ENCODE measurements at regions not wholly inside any gene's neighbourhood (a gene's known extent, or its start where the extent isn't known, plus 50 kb on each side); places are given as distances from the start of the nearest gene placed in this dataset.
"Not testable (repeated sequence)": the region's sequence is repeated elsewhere in the genome, so short reads cannot be mapped to it uniquely, and the experiment has no call there.

GRCh38 chr7:49618028-49618427, 155.4 kb upstream of the VWC2 start:
- DNase-seq = no peak

GRCh38 chr7:49623943-49624342, 149.5 kb upstream of the VWC2 start:
- no peak for DNase-seq

- DNase-seq = no peak
Observed at GRCh38 chr7:49624611-49625010, 148.8 kb upstream of the VWC2 start.

- DNase-seq = no peak
Observed at GRCh38 chr7:49630513-49630912, 142.9 kb upstream of the VWC2 start.

GRCh38 chr7:49631071-49631815, 142.2 kb upstream of the VWC2 start:
- DNase-seq = no peak

- DNase-seq = no peak
Observed at GRCh38 chr7:49631960-49632359, 141.5 kb upstream of the VWC2 start.

- no peak for DNase-seq
Observed at GRCh38 chr7:49635800-49636199, 137.6 kb upstream of the VWC2 start.

GRCh38 chr7:49636400-49636799, 137.0 kb upstream of the VWC2 start:
- no peak for DNase-seq

- DNase-seq = no peak
Observed at GRCh38 chr7:49638166-49638565, 135.3 kb upstream of the VWC2 start.

GRCh38 chr7:49639068-49639593, 134.3 kb upstream of the VWC2 start:
- no peak for DNase-seq

- DNase-seq = no peak
Observed at GRCh38 chr7:49639808-49640207, 133.6 kb upstream of the VWC2 start.

GRCh38 chr7:49643321-49643720, 130.1 kb upstream of the VWC2 start:
- DNase-seq = no peak

- no peak for DNase-seq
Observed at GRCh38 chr7:49643736-49644135, 129.7 kb upstream of the VWC2 start.

GRCh38 chr7:49644396-49645166, 128.9 kb upstream of the VWC2 start:
- no peak for DNase-seq

- DNase-seq = no peak
Observed at GRCh38 chr7:49645296-49645695, 128.1 kb upstream of the VWC2 start.

GRCh38 chr7:49660170-49660783, 113.2 kb upstream of the VWC2 start:
- DNase-seq = no peak

GRCh38 chr7:49660976-49661375, 112.5 kb upstream of the VWC2 start:
- no peak for DNase-seq

- DNase-seq = not testable (repeated sequence)
Observed at GRCh38 chr7:49665963-49666362, 107.5 kb upstream of the VWC2 start.

GRCh38 chr7:49666764-49667163, 106.7 kb upstream of the VWC2 start:
- DNase-seq = no peak

GRCh38 chr7:49669285-49669684, 104.2 kb upstream of the VWC2 start:
- no peak for DNase-seq

GRCh38 chr7:49669692-49670260, 103.7 kb upstream of the VWC2 start:
- no peak for DNase-seq

GRCh38 chr7:49670991-49671390, 102.4 kb upstream of the VWC2 start:
- DNase-seq = no peak

- no peak for DNase-seq
Observed at GRCh38 chr7:49692516-49692915, 80.9 kb upstream of the VWC2 start.

Measured in NCI-H146 (cell line).